Epithelial cell of prostate (primary cell): ENCODE measurements at regions not wholly inside any gene's neighbourhood (a gene's known extent, or its start where the extent isn't known, plus 50 kb on each side); places are given as distances from the start of the nearest gene placed in this dataset.
"Not testable (repeated sequence)": the region's sequence is repeated elsewhere in the genome, so short reads cannot be mapped to it uniquely, and the experiment has no call there.

Experiments
- DNase-seq: peaks from one replicate; pipeline ENCODE4 v3.0.0-alpha.2; 2011; ENCODE audit warnings: low read depth, low spot score
- H3K27ac ChIP-seq: fragments of 450-650 bp; 2 replicates; pipeline ENCODE4 v1.5.1; 2017; ENCODE audit warnings: mild to moderate bottlenecking

DNA sequence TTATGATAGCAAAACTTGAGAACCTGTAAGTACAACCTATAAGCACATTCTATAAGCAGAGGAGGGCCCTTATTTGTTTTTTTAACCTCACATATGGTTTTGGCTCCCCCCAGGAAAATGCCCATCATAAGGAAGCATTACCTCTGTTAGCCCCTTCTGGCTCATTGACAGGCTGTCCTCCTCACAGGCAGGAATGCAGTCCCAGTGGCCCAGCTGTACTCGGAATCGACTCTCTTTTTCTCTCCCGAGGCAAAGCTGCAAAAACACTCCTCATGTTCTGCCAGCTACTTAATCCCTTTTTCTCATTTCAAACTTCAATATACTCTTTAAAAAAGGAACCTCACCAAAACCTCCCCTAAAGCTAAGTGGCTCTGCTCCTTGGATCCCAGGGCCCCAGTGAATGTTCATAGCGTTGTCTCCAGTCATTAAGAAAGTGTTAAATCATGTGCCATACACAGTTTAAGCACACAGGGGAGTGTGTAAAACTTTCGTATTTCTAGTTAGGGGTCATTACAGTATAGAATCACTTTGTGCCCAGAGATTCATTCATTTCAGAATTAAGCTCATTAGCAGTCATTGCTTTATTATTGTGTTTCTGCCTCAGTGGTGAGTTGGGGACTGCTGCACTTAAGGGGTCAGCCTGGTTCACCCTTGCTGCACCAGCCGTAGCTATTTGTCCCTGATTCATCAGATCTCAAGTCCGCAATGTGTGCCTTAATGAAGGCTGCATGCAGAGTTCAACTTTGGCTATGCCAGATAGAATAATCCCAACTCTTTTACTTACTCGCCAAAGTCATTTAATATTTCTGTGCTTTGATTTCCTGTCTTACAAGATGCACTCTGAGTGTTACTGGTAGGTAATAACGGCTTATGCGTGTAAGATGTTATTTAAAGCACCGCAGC lies 57.6 kb downstream of the JRKL start:
- no peak for DNase-seq
- no peak overlapping the region for H3K27ac ChIP-seq

DNA sequence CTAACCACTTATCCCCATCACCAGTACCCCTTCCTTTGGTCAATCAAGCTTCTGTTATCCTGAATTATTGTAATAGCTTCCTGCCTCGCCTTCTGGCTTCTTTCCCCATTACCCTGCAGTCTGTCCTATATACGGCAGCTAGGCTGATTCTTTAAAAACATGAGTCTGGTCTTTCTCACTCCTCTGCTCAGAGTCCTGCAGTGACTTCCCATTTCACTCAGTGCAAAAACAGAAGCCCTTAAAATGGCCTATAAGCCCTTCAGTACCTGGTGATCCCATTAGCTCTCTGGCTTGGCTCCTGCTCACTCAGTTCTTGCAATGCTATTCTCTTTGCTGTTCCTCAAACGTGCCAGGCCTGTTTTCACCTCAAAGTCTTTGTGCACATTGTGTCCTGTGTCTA lies 58.4 kb downstream of the JRKL start:
- DNase-seq: no peak
- no peak overlapping the region for H3K27ac ChIP-seq

DNA sequence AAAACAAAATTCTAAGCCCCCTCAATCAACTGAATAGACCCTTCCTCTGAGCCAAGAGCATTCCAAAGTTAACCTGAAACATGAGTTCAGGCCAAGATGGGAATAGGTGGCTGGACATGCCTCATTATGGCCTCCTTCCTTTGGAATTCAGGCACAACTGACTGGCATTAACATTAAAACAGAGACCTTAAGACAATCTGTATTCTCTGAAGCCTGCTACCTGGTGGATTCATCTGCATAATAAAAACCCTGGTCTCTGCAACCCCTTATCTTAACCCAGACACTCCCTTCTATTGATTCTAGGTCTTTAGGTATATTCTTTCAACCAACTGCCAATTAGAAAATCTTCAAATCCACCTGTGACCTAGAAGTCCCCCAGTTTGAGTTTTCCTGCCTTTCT lies 66.3 kb downstream of the JRKL start:
- H3K27ac ChIP-seq: no peak overlapping the region
- no peak for DNase-seq

DNA sequence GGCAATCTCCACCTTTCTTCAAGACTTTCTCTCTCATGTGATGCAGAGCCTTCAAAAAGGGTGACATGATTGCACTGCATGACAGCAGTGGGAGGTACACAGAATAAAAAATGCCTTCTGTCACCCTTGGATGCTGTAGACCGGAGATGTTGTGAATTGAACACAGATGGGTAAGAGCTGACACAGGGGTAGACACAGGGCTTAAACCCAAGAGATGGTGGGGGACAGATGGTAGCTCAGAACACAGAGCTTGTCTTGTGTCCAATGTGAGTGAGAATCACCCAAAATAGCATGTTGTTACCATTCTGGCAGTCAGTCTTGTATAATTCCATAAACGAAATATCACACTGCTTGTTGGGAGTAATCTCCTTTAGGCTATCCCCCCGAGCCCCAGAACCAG lies 69.9 kb downstream of the JRKL start:
- no peak overlapping the region for H3K27ac ChIP-seq
- DNase-seq: no peak

DNA sequence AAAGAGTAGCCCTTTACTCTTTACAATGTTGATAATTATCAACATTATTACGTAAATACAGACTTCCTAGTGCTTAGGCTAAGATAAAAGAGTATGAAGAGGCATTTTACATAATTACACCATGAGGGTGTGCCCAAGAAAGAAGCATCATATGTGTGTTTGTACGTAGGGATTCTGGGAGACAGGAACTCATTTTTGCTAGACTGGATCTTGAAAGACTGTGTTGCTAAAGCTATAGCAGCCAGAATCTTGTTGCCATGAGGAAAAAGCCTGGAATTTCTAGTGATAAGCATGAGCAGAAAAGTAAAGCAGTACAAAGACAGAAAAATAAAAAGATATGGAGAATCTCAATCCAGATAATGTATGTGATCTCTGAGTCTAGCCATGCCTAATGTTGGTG lies 72.1 kb downstream of the JRKL start:
- H3K27ac ChIP-seq: no peak overlapping the region
- DNase-seq: no peak

DNA sequence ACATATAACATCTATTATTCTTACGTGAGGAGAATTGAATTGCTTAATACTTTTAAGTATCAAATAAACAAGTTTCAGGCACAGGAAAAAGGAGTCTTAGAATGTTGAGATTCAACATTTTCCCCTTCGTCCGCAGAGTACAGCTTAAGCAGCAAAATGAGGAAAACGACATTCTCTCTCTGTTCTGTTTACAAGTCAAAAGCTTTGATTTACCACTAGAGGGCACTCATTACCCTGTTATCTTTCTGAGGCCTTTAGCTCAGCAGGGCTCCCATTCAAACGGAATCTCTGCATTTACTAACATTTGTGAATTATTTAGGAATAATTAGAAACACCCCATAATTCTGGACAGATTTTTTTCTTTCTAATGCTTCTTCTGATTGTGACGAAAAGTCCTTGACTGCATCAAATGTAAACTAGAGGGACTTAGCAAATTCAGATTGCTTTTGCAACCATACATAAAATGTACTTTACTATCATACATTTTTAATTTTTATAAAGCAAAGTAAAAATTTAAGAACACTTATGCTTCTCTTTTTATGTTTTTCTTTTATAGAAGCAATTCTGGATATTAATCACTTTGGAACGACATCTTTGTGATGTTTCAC lies 75.0 kb downstream of the JRKL start:
- H3K27ac ChIP-seq: no peak overlapping the region
- DNase-seq: peak; percentile 18

DNA sequence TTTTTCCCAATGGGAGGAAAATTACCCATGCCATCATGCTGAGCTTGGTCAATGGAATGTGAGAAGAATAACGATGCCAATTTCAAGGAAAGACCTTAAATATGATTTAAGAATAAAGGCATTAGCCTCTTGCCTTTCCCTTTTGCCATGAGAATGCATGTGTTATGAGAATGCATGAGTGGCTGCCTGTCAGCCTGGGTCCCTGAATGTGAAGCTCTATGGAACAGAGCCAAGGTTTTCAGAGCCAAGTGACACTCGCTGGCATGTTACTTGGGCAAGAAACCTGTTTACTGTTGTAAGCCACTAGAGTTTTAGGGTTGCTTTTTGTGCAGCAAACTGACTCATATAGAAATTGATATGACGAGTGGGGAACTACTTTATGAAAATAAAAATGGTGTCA lies 75.7 kb downstream of the JRKL start:
- no peak for DNase-seq
- no peak overlapping the region for H3K27ac ChIP-seq

DNA sequence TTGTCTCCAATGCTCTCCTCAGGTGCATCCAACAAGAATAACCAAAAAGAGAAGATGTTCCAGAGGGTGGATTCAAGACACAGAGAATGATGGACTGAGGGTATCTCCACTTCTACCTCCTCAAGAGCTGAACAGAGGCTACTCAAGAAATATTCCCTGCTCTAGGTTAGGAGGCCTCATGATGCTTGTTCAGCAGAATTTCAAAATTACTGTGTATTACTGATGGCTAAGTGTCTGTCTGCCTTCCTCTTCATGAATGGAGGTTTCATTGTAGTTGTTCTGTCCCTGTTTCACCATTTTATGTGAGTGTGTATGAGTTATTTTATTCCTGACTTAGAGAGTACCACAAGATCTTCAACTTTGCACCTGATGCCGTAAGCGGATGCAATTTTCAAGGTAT lies 76.8 kb downstream of the JRKL start:
- no peak overlapping the region for H3K27ac ChIP-seq
- no peak for DNase-seq

DNA sequence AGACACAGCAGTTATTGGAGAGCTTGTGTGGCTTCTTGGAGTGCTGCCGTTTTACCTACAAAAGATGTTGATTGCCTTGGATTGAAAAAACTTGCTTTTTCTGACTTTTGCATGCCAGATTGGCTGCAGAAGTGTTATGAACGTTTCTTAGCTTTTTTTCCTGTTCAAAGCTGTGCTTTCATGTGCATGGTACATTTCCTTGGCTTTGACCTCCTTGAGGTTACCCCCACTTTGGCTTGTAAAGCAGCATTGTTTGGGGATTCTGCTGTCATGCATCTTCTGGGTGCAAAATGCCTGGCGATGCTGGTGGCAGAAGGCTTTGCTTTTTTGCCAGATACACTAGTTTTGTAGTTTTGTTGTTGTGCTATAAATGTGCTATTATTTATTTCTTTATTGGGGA lies 80.0 kb downstream of the JRKL start:
- no peak for DNase-seq
- H3K27ac ChIP-seq: no peak overlapping the region

DNA sequence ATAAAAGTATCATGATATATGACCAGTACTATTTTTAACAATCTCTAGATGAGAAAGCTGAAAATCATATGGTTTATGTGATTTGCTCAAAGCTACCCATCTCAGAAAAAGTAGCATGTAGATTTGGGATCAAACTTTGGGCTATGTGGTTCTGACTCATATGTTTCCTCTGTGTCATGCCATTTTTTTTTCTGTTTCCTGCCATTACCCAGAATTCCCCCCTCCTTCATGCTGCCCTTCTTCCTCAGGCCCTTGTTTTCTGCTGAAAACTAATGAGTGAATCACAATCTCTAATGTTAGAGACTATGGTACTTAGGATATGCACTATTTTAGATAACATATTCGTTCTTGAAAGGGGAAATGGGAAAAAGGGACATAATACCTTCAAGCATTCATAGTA lies 80.7 kb downstream of the JRKL start:
- no peak overlapping the region for H3K27ac ChIP-seq
- DNase-seq: no peak

DNA sequence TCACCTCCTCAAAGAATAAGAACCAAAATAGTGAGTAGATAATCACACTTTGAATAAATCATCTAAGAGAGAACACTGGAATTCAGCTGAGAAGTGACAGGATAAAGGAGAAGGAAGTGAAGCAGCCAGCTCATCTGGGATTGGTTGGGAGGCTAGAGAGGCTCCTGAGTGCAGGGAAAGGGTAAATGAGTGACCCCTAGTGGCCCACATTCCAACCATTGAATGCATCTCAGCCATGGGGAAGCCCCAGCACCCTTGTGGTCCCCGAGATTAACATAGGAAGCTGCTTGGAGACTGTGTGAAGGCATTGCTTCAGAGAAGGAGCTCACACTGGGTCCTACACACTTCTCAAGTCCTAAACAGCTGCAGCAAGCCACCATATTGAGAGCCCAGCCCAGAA lies 82.3 kb downstream of the JRKL start:
- no peak for DNase-seq
- H3K27ac ChIP-seq: no peak overlapping the region

DNA sequence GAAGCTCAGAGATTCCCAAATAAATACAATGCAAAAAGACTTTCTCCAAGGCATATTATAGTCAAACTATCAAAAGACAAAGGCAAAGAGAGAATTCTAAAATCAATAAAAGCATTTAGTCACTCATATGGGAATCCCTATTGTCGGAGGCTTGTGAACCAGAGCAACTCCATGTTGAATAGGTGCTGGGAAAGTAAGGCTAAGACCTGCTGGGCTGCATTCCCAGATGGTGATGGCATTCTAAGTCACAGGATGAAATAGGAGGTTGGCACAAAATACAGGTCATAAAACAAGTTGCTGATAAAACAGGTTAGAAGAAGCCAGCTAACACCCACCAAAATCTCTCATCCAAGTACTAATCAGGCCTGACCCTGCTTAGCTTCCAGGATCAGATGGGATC lies 84.5 kb downstream of the JRKL start:
- DNase-seq: peak; percentile 59
- peak overlapping the region; percentile 12 for H3K27ac ChIP-seq

DNA sequence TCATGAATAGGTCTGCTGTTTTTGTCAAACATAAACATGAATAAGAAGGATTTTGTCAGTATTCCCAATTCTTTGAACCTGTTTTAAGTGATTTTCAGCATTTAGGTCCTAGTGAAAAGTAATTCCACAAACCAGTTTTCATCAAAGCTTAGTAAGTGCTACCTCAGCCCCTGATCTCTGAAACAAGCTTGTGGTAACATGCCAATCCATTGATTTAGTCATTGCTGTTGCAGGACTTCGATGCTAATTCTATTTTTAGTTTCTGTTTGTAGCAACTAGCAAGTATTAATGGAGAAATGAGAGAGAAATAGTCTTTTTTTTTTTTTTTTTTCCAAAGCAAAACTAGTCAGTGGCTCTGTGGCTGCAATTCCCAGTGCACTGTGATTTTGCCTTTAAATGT lies 91.4 kb downstream of the JRKL start:
- peak; percentile 22 for DNase-seq
- H3K27ac ChIP-seq: no peak overlapping the region

DNA sequence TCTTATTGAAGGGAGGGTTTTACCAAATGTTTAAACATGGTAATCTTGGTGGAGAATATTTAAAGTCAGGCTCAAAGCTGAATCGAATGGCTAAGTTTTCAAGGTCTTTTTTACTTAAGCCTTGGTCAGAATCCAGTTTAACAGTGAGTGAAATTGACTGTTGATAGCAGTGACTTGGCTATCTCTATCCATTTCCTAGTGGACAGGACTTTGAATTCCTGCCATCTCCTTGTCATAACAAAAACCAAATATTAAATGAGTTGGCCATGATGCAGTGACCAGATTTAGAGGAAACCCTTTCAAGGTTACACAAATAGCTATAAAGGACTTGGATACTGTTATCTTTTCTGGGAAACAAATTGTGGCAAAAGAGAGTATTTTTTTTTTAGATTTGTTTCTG lies 92.0 kb downstream of the JRKL start:
- DNase-seq: no peak
- no peak overlapping the region for H3K27ac ChIP-seq

DNA sequence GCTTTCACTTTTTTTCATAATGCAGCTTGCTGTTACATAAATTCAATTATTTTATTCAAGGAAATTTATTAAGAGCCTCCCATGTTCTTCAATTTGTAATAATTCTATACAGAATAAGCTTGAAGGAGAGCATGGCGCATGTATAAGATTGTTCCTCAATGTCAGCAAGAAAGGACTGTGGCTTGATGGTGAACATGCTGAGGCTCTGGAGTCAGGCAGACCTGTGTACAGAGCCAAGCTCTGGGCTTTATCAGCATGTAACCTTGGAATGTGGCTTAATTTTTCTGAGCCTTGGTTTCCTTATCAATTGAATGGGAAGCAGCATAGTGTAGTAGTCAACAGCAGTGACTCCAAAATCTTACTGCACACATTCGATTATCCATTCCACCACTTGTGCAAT lies 92.4 kb downstream of the JRKL start:
- no peak overlapping the region for H3K27ac ChIP-seq
- DNase-seq: no peak

DNA sequence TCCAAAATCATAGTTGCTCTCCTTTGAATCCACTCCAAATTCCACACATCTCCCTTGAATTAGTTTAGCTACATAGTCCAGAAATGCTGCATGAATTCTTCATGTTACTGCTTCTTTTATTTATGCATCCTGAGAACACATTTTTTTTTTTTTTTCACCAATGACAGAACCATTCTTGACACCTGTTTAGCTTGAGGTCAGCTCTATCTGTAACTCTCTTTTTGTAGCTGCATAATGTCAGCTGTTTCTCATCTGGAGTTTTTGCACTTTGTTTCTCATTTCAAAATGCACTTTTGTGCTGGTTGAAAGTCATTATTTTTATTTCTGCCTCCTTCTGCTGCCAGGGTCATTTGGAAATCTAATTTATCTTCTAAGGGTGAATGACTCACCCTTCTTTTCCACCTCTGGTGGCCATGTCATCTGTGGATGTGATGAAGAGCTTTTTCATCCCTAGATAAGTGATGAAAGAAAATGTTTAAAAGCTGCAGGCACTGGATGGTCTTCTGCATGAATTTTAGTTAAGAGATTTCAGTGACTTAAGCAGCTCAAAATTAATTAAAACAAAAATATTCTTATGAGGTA lies 93.7 kb downstream of the JRKL start:
- H3K27ac ChIP-seq: no peak overlapping the region
- DNase-seq: no peak

DNA sequence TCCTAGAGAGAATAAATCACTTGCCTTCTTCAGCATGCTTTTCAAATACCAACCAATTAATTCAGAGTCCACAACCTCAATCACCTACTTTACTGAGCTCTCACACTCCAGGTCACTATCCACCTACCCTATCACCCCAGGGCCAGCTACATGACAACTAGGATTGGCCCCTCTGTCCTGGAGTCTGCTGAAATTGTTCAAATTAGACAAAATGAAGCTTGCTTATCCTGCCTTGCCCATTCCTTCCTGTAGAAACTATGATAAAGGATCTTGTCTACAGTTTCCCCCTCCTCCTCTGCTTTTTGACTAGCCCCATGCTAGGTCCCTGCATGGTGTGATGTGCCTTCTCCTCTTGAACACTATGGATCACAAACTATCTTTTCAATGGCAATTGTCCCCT lies 94.5 kb downstream of the JRKL start:
- DNase-seq: no peak
- H3K27ac ChIP-seq: no peak overlapping the region

DNA sequence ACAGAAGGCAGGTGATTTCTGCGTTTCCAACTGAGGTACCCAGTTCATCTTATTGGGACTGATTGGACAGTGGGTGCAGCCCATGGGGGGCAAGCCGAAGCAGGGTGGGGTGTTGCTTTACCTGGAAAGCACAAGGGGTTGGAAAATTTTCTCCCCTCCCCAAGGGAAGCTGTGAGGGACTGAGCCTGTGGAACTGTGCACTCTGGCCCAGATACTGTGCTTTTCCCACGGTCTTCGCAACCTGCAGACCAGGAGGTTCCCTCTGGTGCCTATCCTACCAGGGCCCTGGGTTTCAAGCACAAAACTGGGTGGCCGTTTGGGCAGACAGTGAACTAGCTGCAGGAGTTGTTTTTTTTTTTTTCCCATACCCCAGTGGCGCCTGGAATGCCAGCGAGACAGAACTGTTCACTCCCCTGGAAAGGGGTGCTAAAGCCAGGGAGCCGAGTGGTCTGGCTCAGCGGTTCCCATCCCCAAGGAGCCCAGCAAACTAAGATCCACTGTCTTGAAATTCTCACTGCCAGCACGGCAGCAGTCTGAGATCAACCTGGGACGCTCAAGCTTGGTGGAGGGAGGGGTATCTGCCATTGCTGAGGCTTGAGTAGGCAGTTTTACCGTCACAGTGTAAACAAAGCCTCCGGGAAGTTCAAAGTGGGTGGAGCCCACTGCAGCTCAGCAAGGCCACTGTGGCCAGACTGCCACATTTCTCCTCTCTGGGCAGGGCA lies 97.2 kb downstream of the JRKL start:
- DNase-seq: peak; percentile 48
- H3K27ac ChIP-seq: no peak overlapping the region

DNA sequence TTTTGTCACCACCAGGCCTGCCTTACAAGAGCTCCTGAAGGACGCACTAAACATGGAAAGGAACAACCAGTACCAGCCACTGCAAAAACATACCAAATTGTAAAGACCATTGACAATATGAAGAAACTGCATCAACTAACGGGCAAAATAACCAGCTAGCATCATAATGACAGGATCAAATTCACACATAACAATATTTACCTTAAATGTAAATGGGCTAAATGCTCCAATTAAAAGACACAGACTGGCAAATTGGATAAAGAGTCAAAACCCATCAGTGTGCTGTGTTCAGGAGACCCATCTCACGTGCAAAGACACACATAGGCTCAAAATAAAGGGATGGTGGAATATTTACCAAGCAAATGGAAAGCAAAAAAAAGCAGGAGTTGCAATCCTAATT lies 99.1 kb downstream of the JRKL start:
- DNase-seq, H3K27ac ChIP-seq: not testable (repeated sequence)

DNA sequence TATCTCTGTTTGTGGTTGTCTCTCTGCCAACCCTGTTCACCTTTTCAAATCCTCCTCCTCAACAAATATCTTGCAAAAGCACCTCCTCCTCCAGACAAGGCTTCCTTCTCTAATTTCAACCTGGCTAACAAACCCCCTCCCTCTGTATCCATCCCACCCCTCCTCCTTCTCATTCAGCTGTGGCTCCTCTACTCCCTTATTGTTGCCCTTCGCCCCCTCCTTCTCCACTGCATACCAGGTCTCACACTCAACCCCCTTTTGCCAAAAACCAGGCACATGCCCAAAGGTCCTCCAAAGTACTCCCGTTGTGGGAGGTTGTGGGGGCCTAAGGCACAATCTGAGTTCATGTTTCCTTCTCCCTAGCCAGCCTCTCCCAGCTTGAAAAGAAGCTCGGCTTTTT lies 110.6 kb downstream of the JRKL start:
- no peak overlapping the region for H3K27ac ChIP-seq
- no peak for DNase-seq

DNA sequence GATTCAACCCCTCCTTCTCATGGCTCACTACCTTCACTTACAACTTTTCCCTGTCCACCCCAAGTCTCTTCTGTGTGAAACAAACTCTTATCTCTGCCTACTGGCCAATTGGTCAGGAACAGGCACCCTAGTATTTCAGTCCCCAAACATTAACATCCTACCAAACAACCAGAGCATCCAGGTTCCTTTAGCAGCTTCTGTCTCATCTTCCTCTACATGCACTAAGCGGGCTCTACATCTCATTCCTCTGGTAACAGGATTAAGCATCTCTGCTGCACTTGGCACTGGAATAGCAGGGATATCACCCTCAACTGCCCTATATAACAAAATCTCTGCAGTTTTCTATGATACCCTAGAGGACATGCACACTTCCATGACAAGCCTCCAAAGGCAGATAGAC lies 116.2 kb downstream of the JRKL start:
- H3K27ac ChIP-seq: no peak overlapping the region
- no peak for DNase-seq
